ACC112 (cell line): ENCODE measurements at regions not wholly inside any gene's neighbourhood (a gene's known extent, or its start where the extent isn't known, plus 50 kb on each side); places are given as distances from the start of the nearest gene placed in this dataset.

Experiments
- H2AFZ ChIP-seq: fragments of 200-600 bp; sonication (generic); one replicate; pipeline ENCODE4 v1.6.0; 2017; ENCODE audit warnings: antibody characterized with exemption, low read length; ENCODE audit not compliant: unreplicated experiment
- H3K27ac ChIP-seq: fragments of 200-600 bp; sonication (generic); 2 replicates; pipeline ENCODE4 v1.5.1; 2014; ENCODE audit warnings: low read depth, mild to moderate bottlenecking, antibody characterized with exemption, low read length, moderate library complexity
- H3K27me3 ChIP-seq: fragments of 200-600 bp; sonication (generic); 2 replicates; pipeline ENCODE4 v1.6.1; 2014; ENCODE audit warnings: mild to moderate bottlenecking, antibody characterized with exemption, low read length, moderate library complexity, mixed read lengths; ENCODE audit not compliant: insufficient read depth
- H3K36me3 ChIP-seq: fragments of 200-600 bp; sonication (generic); 2 replicates; pipeline ENCODE4 v1.6.1; 2016; ENCODE audit warnings: mild to moderate bottlenecking, antibody characterized with exemption, low read length, moderate library complexity, mixed read lengths; ENCODE audit not compliant: insufficient read depth
- H3K4me1 ChIP-seq: fragments of 200-600 bp; sonication (generic); one replicate; pipeline ENCODE4 v1.6.1; 2016; ENCODE audit warnings: low read length, mixed read lengths; ENCODE audit not compliant: insufficient read depth, unreplicated experiment, control insufficient read depth
- H3K4me3 ChIP-seq: fragments of 200-600 bp; sonication (generic); 2 replicates; pipeline ENCODE4 v1.5.1; 2014; ENCODE audit warnings: mild to moderate bottlenecking, low read depth, low read length
- H3K79me2 ChIP-seq: fragments of 200-600 bp; sonication (generic); one replicate; pipeline ENCODE4 v1.6.0; 2016; ENCODE audit warnings: low read length; ENCODE audit not compliant: control insufficient read depth, unreplicated experiment, insufficient read depth

DNA sequence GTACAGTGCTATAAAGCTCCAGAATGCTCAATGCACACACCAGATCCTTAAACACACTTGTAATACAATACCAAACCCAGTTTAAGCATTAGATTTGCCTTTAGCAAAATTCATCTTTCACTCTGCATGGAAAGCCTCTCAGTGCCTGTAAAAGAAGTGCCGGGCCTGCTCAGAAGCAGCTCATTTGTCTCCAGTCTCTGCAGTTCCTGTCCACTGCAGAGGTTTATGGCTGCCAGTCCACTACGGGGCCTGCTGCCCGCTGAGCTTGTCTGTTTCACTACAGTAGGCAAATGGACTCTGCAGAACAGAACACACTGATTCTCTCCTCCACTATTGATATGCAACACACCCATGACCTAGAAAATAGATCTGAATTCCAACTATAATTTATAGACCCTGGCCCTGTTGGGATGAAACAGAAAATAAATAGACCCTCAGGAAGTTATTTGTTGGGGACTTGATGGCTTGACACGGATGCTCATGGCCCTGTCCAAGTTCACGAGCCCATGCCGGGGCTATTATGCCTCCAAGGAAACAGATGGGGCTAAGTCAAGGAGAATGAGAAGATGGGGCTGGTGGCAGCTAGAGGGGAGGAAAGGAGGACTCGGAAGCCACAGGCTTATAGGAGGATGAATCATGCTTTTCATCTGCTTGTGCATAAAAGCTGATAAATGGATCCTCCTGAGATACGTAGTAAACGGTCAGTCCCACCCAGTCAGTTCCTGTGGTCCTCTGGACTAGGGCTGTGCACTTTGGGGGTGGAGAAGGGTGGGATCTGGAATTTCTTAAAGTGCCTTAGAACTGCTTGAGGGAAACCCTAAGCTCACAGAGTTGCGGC is 416.8 kb upstream of the TENM4 start:
- no peaks in the 10 kb centered on the region for H3K79me2 ChIP-seq
- no peak overlapping the region for H3K27ac ChIP-seq
- H2AFZ ChIP-seq, result no peak overlapping the region
- H3K4me1 ChIP-seq, result no peaks in the 10 kb centered on the region
- no peaks in the 10 kb centered on the region for H3K27me3 ChIP-seq
- H3K4me3 ChIP-seq, result no peak overlapping the region
- H3K36me3 ChIP-seq, result no peaks in the 10 kb centered on the region

DNA sequence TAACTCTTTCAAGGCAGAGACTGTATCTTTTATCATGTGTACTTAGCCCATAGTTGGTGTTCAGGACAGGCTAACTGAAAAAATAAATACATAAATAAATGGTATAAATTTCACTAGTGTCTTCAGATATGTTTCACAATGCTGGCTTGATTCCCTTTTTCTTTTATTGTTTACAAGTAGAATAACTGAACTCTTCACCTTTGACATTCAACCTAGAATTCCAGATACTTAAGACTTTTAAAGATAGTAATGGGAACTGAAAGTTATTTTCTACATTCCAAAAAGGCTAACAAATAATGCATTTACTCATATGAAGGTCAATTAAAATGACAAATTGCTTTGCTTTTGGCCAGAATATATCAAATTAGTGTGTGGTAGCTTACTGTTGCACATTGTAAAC is 411.3 kb upstream of the TENM4 start:
- Histone ChIP-seq H3K79me2 (no peaks in the 10 kb centered on the region), H3K4me1 (no peaks in the 10 kb centered on the region), H3K4me3 (no peak overlapping the region), H3K36me3 (no peaks in the 10 kb centered on the region), H3K27me3 (no peaks in the 10 kb centered on the region), H3K27ac (no peak overlapping the region), H2AFZ (no peak overlapping the region)

DNA sequence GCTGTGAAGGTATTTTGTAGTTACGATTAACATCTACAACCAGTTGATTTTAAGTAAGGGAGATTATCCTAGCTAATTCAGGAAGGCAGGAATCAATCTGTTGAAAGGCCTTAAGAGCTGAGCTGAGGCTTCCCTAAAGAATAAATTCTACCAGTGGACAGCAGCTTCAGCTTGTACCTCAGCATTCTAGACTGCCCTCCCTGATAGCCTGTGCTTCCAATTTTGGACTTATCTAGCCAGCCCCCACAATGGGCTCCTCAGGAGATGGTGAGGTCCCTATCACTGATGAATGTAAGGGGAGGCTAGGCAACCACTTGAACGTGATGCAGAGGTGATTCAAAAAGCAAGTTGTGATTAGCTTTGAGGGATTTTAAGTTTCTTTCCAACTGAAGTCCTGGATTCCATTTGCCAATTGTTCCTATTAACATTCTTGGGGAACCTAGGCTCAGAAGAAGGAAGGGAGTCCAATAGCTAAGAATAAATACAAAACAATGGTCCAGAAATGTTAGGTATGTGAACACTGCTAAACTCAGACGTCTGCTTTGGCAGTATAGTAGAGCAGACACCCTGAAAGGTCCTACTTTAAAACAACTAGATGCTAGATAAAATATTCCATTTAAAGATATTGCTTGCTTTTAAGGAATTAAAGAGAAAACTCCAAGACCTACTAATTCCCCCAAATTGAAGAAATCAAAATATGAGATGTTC is 404.3 kb upstream of the TENM4 start:
- Histone ChIP-seq H3K4me3 (no peak overlapping the region), H3K79me2 (no peaks in the 10 kb centered on the region), H2AFZ (no peak overlapping the region), H3K36me3 (no peaks in the 10 kb centered on the region), H3K27me3 (no peaks in the 10 kb centered on the region), H3K4me1 (no peaks in the 10 kb centered on the region), H3K27ac (no peak overlapping the region)

DNA sequence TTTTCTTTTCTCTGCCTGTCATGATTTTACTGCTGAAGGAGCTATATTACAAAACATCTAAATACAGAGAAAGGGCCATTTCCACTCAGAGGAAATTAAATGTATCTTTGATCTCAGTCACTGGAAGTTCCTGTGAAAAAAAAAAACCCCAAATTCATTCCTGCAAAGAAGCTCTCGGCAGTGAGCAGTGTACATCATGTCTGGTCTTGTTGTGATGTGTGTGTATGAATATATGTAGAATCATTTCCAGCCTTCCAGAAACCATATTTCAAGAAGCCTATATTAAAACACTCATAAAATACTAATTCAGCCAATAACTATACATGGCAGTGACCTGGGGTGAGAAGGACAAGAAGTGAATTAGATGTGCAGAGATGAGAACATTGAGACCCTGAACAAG is 393.2 kb upstream of the TENM4 start:
- no peak overlapping the region for H2AFZ ChIP-seq
- H3K79me2 ChIP-seq, result no peaks in the 10 kb centered on the region
- no peak overlapping the region for H3K27ac ChIP-seq
- no peaks in the 10 kb centered on the region for H3K36me3 ChIP-seq
- H3K4me3 ChIP-seq, result no peak overlapping the region
- no peaks in the 10 kb centered on the region for H3K4me1 ChIP-seq
- no peaks in the 10 kb centered on the region for H3K27me3 ChIP-seq

DNA sequence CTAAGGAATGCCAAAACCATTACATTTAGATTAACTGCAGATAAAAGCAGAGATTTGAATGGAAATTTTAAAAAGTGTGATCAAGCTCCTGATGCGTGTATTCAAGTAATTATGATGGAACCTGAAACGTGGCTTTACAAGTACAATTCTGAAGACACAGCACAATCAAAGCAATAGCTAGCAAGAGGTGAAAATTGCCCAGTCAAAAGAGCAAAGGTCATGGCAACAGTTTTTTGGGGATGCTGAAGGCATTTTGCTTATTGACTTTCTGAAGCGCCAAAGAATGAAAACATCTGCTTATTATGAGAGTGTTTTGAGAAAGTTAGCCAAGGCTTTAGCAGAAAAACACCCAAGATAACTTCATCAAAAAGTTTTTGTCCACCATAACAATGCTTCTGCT is 389.6 kb upstream of the TENM4 start:
- H3K79me2 ChIP-seq, result no peaks in the 10 kb centered on the region
- no peaks in the 10 kb centered on the region for H3K27me3 ChIP-seq
- no peak overlapping the region for H3K4me3 ChIP-seq
- no peak overlapping the region for H2AFZ ChIP-seq
- no peaks in the 10 kb centered on the region for H3K4me1 ChIP-seq
- no peak overlapping the region for H3K27ac ChIP-seq
- no peaks in the 10 kb centered on the region for H3K36me3 ChIP-seq

DNA sequence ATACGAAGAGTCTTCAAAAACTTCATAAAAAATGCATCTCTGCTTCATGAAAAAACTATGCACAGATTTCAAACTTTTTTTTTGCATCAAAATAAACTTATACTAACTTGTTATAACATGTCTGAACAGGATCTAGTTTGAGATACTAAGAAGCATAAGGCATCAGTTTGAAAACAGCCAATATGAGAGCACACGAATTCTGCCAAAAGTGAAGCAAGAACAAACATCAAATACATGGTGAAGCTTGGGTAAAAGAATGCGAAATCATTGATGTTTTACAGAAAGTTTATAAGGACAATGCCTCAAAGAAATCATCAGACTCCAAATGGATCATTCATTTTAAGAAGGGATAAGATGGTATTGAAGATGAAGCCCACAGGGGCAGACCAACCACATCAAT is 389.1 kb upstream of the TENM4 start:
- Histone ChIP-seq H2AFZ (no peak overlapping the region), H3K4me3 (no peak overlapping the region), H3K4me1 (no peaks in the 10 kb centered on the region), H3K27ac (no peak overlapping the region), H3K36me3 (no peaks in the 10 kb centered on the region), H3K79me2 (no peaks in the 10 kb centered on the region), H3K27me3 (no peaks in the 10 kb centered on the region)

DNA sequence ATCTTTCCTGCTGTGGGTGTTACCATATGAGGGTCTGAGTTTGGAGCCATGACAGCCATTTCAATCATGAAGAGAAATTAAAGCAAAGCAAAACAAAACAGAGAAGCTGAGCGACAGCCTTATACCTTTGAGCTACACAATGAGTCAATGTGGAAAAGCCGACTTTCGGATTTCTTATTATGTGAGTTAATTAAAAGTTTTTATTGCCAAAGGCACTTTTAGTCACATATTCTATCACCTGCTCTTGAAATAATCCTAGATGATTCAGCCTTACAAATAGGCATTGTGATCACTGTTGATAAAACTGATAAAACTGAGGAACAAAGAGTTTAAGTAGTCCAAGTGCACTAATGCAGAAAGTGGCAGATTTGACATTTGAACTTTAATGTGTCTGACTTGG is 381.9 kb upstream of the TENM4 start:
- Histone ChIP-seq H2AFZ (no peak overlapping the region), H3K4me1 (no peaks in the 10 kb centered on the region), H3K4me3 (no peak overlapping the region), H3K27me3 (no peaks in the 10 kb centered on the region), H3K36me3 (no peaks in the 10 kb centered on the region), H3K79me2 (no peaks in the 10 kb centered on the region), H3K27ac (no peak overlapping the region)

DNA sequence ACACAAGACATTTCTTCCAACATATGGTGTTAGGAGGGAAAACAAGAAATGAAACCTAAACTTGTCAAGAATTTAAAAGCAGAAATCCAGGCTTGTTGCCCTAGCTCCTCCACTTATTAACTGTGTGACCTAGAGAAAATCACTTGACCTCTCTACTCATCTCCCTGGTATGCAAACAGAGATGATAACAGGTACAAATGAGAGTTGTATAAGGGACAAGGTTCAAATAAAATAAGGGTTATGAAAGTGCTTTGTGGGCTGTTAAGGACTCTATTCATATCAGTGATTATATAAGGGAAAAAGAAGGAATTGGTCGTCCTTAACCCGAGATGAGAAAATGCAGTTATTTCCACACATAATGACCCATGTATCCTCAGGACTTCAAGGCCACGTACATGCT is 372.7 kb upstream of the TENM4 start:
- no peaks in the 10 kb centered on the region for H3K36me3 ChIP-seq
- H3K79me2 ChIP-seq, result no peaks in the 10 kb centered on the region
- H3K27me3 ChIP-seq, result no peaks in the 10 kb centered on the region
- no peaks in the 10 kb centered on the region for H3K4me1 ChIP-seq
- H3K27ac ChIP-seq, result no peak overlapping the region
- H2AFZ ChIP-seq, result no peak overlapping the region
- H3K4me3 ChIP-seq, result no peak overlapping the region

DNA sequence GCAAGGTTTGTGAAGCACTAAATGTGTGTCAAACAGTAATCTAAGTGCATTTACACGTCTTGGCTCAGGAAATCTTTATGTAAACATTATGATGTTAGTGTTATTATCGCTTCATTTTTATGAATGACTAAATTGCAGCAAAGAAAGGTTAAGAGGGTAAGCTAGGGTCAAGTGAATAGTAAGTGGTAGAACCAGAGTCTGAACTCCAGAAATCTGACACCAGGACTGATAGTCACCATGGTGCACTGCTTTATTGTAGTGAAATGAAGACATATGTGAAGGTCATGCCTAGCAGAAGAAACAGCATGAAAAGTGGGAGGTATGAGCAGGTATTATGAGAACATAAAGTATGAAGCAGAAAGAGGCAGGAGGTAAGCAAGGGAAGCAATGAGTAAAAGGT is 368.7 kb upstream of the TENM4 start:
- no peak overlapping the region for H3K27ac ChIP-seq
- no peaks in the 10 kb centered on the region for H3K79me2 ChIP-seq
- no peaks in the 10 kb centered on the region for H3K27me3 ChIP-seq
- no peak overlapping the region for H3K4me3 ChIP-seq
- no peaks in the 10 kb centered on the region for H3K4me1 ChIP-seq
- H3K36me3 ChIP-seq, result no peaks in the 10 kb centered on the region
- no peak overlapping the region for H2AFZ ChIP-seq

DNA sequence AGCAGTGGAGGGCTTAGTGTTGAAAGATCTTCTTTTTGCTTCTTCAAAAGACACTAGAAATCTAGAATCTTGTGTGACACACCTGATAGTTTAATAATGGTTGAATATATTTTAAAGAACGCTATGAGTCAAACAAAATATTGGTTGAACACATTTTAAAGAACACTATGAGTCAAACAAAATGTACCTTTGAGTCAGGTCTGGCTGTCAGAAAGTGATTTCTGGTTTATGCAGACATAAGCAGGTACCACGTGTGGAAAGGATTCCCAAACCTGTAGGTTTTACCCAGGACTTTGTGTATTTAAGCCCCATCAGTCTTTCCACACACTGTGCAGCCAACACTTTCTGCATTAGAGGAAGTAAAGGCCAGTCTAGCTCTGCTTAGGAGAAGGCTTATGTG is 366.7 kb upstream of the TENM4 start:
- H3K4me1 ChIP-seq, result no peaks in the 10 kb centered on the region
- no peaks in the 10 kb centered on the region for H3K36me3 ChIP-seq
- H3K79me2 ChIP-seq, result no peaks in the 10 kb centered on the region
- H3K27ac ChIP-seq, result no peak overlapping the region
- no peaks in the 10 kb centered on the region for H3K27me3 ChIP-seq
- H2AFZ ChIP-seq, result no peak overlapping the region
- H3K4me3 ChIP-seq, result no peak overlapping the region

DNA sequence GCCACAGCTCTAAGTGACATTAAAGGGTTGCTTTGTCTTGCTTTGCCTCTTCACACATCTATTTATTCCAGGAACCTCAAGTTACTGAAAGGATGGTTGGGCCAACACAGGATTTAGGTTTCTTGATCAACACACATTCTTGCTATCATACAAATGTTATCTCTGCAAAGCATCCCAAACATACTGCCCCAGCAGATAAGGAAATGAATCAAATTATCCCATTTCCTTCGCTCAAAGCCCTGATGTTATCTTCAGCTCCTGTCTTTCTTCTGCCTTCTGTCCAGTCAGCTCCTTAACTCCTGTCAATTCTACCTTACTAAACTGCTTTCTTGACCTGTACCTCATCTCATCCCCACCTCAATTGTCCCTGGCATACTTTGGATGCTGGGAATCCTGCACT is 355.9 kb upstream of the TENM4 start:
- Histone ChIP-seq H3K36me3 (no peaks in the 10 kb centered on the region), H3K27me3 (no peaks in the 10 kb centered on the region), H3K4me1 (no peaks in the 10 kb centered on the region), H3K27ac (no peak overlapping the region), H3K79me2 (no peaks in the 10 kb centered on the region), H2AFZ (no peak overlapping the region), H3K4me3 (no peak overlapping the region)
